ENCODE measurements at regions not wholly inside any gene's neighbourhood (a gene's known extent, or its start where the extent isn't known, plus 50 kb on each side); places are given as distances from the start of the nearest gene placed in this dataset.

DNA sequence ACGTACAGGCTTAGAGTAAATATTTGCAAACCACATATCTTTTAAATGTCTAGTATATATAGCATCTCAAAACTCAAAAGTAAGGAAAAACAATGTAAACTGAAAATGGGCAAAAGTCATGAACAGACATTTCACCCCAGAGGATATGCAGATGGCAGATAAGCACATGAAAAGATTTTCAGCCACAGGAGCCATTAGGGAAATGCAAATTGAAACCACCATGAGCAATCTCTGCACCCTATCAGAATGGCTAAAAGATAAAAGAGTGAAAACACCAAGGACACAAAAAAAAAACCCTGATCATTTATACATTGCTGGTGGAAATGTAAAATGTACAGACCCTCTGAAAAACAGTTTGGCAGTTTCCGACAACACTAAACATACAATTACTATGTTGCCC lies 292.7 kb downstream of the ZNF516 start:
- no peak overlapping the region for H3K4me2 ChIP-seq (ENCODE audit: insufficient read depth, low read length)
- in situ Hi-C loops (cut with MboI) (no loop called here), intact Hi-C loops (cut with micrococcal nuclease) (no loop called here)
- no peak overlapping the region for H3K9ac ChIP-seq (ENCODE audit: insufficient read depth in 1 of 2, low read depth in 2 of 2, low read length in 2 of 2)
- DNase-seq (ENCODE audit: extremely low read depth in 1 of 4, low spot score in 3 of 4) (no peak), ATAC-seq (no peak), FAIRE-seq (no peak)
- WGBS (ENCODE audit: insufficient coverage, low coverage, missing lambda C conversion rate): 0% methylated on average over 2 of the region's 2 CpGs
- CTCF ChIA-PET (ENCODE audit: low intra/inter-chr PET ratio): no interaction called here
- H4K20me1 ChIP-seq (replicated peaks; ENCODE audit: control insufficient read depth, insufficient read depth, low read length): no peaks in the 10 kb centered on the region
- no peaks in the 10 kb centered on the region for H3K36me3 ChIP-seq (ENCODE audit: control insufficient read depth, insufficient read depth, low read length)
- H3K27me3 ChIP-seq (ENCODE audit: control insufficient read depth in 2 of 2, insufficient read depth in 2 of 2, low read length in 2 of 2): no peaks in the 10 kb centered on the region
- H3K9me1 ChIP-seq (ENCODE audit: control insufficient read depth, insufficient read depth, low read length): no peaks in the 10 kb centered on the region
- BruUV-seq (replicated peaks): no TSS peak
- no peaks in the 10 kb centered on the region for H3K79me2 ChIP-seq (ENCODE audit: control insufficient read depth, insufficient read depth, low read length)
- POLR2A ChIA-PET: no interaction called here
- H3K9me3 ChIP-seq (replicated peaks; ENCODE audit: control insufficient read depth, insufficient read depth, low read depth, low read length): no peaks in the 10 kb centered on the region
- H3K4me3 ChIP-seq: no peak overlapping the region
- no peak overlapping the region for H2AFZ ChIP-seq (ENCODE audit: low read depth, low read length)
- TF ChIP-seq TOE1 (IDR thresholded peaks at IDR 0.05; ENCODE audit: borderline replicate concordance) (no peak), TOE1 (CRISPR knock-in tag; IDR thresholded peaks at IDR 0.05; ENCODE audit: borderline replicate concordance, low read depth) (no peak), RBM34 (IDR thresholded peaks at IDR 0.05; ENCODE audit: borderline replicate concordance, insufficient read depth, low read length) (no peak), NRF1 (conservative IDR thresholded peaks at IDR 0.05 in 1 of 2, IDR thresholded peaks at IDR 0.05 in 1 of 2) (no peak), PHF21A (IDR thresholded peaks at IDR 0.05; ENCODE audit: borderline replicate concordance, low read depth) (no peak), PPARD (CRISPR knock-in tag; IDR thresholded peaks at IDR 0.05) (no peak), SMARCA4 (IDR thresholded peaks at IDR 0.05) (no peak), ZNF217 (CRISPR knock-in tag; IDR thresholded peaks at IDR 0.05) (no peak), FOXA1 (IDR thresholded peaks at IDR 0.05; ENCODE audit: borderline replicate concordance) (no peak), POLR3A (IDR thresholded peaks at IDR 0.05; ENCODE audit: borderline replicate concordance, extremely low read depth, insufficient read depth, insufficient read length) (no peak), PHB (CRISPR knock-in tag; IDR thresholded peaks at IDR 0.05) (no peak), CREM (IDR thresholded peaks at IDR 0.05; ENCODE audit: low read depth) (no peak), ZSCAN29 (IDR thresholded peaks at IDR 0.05) (no peak), ZNF311 (CRISPR knock-in tag; IDR thresholded peaks at IDR 0.05) (no peak)
- TF ChIP-seq, protein P1, sequence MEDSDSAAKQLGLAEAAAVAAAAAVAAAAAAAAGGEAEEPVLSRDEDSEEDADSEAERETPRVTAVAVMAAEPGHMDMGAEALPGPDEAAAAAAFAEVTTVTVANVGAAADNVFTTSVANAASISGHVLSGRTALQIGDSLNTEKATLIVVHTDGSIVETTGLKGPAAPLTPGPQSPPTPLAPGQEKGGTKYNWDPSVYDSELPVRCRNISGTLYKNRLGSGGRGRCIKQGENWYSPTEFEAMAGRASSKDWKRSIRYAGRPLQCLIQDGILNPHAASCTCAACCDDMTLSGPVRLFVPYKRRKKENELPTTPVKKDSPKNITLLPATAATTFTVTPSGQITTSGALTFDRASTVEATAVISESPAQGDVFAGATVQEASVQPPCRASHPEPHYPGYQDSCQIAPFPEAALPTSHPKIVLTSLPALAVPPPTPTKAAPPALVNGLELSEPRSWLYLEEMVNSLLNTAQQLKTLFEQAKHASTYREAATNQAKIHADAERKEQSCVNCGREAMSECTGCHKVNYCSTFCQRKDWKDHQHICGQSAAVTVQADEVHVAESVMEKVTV (CRISPR knock-in tag; IDR thresholded peaks at IDR 0.05): no peak
- TF ChIP-seq, protein P2, sequence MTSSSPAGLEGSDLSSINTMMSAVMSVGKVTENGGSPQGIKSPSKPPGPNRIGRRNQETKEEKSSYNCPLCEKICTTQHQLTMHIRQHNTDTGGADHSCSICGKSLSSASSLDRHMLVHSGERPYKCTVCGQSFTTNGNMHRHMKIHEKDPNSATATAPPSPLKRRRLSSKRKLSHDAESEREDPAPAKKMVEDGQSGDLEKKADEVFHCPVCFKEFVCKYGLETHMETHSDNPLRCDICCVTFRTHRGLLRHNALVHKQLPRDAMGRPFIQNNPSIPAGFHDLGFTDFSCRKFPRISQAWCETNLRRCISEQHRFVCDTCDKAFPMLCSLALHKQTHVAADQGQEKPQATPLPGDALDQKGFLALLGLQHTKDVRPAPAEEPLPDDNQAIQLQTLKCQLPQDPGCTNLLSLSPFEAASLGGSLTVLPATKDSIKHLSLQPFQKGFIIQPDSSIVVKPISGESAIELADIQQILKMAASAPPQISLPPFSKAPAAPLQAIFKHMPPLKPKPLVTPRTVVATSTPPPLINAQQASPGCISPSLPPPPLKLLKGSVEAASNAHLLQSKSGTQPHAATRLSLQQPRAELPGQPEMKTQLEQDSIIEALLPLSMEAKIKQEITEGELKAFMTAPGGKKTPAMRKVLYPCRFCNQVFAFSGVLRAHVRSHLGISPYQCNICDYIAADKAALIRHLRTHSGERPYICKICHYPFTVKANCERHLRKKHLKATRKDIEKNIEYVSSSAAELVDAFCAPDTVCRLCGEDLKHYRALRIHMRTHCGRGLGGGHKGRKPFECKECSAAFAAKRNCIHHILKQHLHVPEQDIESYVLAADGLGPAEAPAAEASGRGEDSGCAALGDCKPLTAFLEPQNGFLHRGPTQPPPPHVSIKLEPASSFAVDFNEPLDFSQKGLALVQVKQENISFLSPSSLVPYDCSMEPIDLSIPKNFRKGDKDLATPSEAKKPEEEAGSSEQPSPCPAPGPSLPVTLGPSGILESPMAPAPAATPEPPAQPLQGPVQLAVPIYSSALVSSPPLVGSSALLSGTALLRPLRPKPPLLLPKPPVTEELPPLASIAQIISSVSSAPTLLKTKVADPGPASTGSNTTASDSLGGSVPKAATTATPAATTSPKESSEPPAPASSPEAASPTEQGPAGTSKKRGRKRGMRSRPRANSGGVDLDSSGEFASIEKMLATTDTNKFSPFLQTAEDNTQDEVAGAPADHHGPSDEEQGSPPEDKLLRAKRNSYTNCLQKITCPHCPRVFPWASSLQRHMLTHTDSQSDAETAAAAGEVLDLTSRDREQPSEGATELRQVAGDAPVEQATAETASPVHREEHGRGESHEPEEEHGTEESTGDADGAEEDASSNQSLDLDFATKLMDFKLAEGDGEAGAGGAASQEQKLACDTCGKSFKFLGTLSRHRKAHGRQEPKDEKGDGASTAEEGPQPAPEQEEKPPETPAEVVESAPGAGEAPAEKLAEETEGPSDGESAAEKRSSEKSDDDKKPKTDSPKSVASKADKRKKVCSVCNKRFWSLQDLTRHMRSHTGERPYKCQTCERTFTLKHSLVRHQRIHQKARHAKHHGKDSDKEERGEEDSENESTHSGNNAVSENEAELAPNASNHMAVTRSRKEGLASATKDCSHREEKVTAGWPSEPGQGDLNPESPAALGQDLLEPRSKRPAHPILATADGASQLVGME (CRISPR knock-in tag; IDR thresholded peaks at IDR 0.05): no peak
- H3K4me1 ChIP-seq (replicated peaks in 1 of 2; ENCODE audit: control insufficient read depth in 2 of 2, insufficient read depth in 2 of 2, low read length in 2 of 2): no peaks in the 10 kb centered on the region
- H3K27ac ChIP-seq (ENCODE audit: extremely low read depth, low read depth, low read length): no peak overlapping the region

All from K562 (cell line).